DND-41 (cell line): ENCODE measurements at regions not wholly inside any gene's neighbourhood (a gene's known extent, or its start where the extent isn't known, plus 50 kb on each side); places are given as distances from the start of the nearest gene placed in this dataset.

Source experiments
- CTCF ChIP-seq: IDR thresholded peaks from 2 replicates; pipeline ENCODE4 v1.5.1; 2012; ENCODE audit warnings: borderline replicate concordance, low read length, moderate library complexity, mild to moderate bottlenecking; ENCODE audit not compliant: poor library complexity, severe bottlenecking; ENCODE audit errors: extremely low read depth
- EZH2 ChIP-seq: IDR thresholded peaks from 3 replicates; pipeline ENCODE4 v1.6.1; 2012; ENCODE audit warnings: borderline replicate concordance, low read depth, mild to moderate bottlenecking, moderate library complexity, low read length, inconsistent platforms; ENCODE audit not compliant: severe bottlenecking

DNA sequence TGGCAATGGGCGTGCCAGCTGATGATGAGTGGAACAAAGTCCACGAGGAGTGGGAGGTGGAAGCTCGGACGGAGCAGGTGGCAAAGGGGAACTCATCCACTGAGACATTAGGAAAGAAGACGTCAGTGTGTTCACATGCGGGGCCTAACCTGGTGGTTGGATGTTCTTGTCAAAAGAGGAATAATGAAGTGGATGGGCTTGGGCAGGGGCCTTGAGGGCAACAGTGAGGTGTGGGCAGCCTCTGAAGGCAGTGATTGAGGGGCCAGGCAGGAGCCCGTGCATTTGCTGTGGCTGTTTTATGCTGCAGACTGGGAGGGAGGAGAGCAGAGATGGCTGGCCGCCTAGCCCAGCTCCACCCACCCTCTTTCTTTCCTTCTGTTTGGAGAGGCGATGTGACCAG is 74.5 kb downstream of the LRRC30 start:
- TF ChIP-seq CTCF (no peak), EZH2 (no peak)
